CD4-positive, alpha-beta T cell (primary cell): ENCODE measurements at regions not wholly inside any gene's neighbourhood (a gene's known extent, or its start where the extent isn't known, plus 50 kb on each side); places are given as distances from the start of the nearest gene placed in this dataset.

Experiments used
- ATAC-seq: fragments of 200-7000 bp; cut with Tn5 transposase; one replicate; pipeline ENCODE4 v1.10.0; 2022; ENCODE audit warnings: mild to moderate bottlenecking; ENCODE audit not compliant: poor library complexity
- CTCF ChIA-PET: fragments of 350-600 bp; sonication (Branson Sonifier 250); formaldehyde crosslinking; loops from one replicate; lab custom pipeline; 2021; ENCODE audit warnings: antibody characterized with exemption, inconsistent platforms; lab: Charles Lee
- POLR2A ChIA-PET: fragments of 350-600 bp; sonication (Branson Sonifier 250); formaldehyde crosslinking; loops from one replicate; lab custom pipeline; 2021; ENCODE audit warnings: antibody characterized with exemption, inconsistent platforms; lab: Charles Lee
- DNase-seq, 14 experiments: peaks; one replicate each; pipeline ENCODE4 v3.0.0-alpha.2; 2013 to 2020; ENCODE audit warnings: mixed read lengths in 2 of 14
- H3K27ac ChIP-seq, 2 donors: one replicate each; pipeline versions ENCODE4 v1.5.1 to v1.7.0; 2013; ENCODE audit warnings: low read length in 2 of 2, low read depth in 1 of 2, mild to moderate bottlenecking in 1 of 2
- H3K27me3 ChIP-seq, 2 experiments: 1 replicate in 1 of 2; 2 replicates in 1 of 2; pipeline versions ENCODE4 v1.6.1 to v1.7.0; 2013; ENCODE audit warnings: low read length in 2 of 2, control low read depth in 1 of 2, mild to moderate bottlenecking in 1 of 2, moderate library complexity in 1 of 2; ENCODE audit not compliant: insufficient read depth in 2 of 2, control insufficient read depth in 1 of 2
- H3K36me3 ChIP-seq: one replicate; pipeline ENCODE4 v1.6.1; 2013; ENCODE audit warnings: low read length, control low read depth; ENCODE audit not compliant: insufficient read depth
- H3K4me1 ChIP-seq: one replicate; pipeline ENCODE4 v1.6.1; 2013; ENCODE audit warnings: low read length, control low read depth; ENCODE audit not compliant: insufficient read depth
- H3K4me3 ChIP-seq: one replicate; pipeline ENCODE4 v1.5.1; 2013; ENCODE audit warnings: mild to moderate bottlenecking, low read length, moderate library complexity
- H3K9me3 ChIP-seq, 2 experiments: 1 replicate in 1 of 2; 2 replicates in 1 of 2; pipeline versions ENCODE4 v1.6.1 to v1.7.0; 2013; ENCODE audit warnings: low read length in 2 of 2, mild to moderate bottlenecking in 2 of 2, control low read depth in 1 of 2, moderate library complexity in 1 of 2; ENCODE audit not compliant: control insufficient read depth in 1 of 2, insufficient read depth in 1 of 2
- H3K27ac Mint-ChIP-seq: one replicate; pipeline ENCODE4 v1.8.0; 2020; ENCODE audit warnings: mixed read lengths
- H3K27me3 Mint-ChIP-seq: one replicate; pipeline ENCODE4 v1.8.0; 2021; ENCODE audit warnings: mixed read lengths
- H3K36me3 Mint-ChIP-seq: one replicate; pipeline ENCODE4 v1.8.0; 2021; ENCODE audit warnings: low read depth, mixed read lengths
- H3K4me1 Mint-ChIP-seq: one replicate; pipeline ENCODE4 v1.8.0; 2021; ENCODE audit warnings: low read depth, mixed read lengths
- H3K4me3 Mint-ChIP-seq: one replicate; pipeline ENCODE4 v1.8.0; 2020; ENCODE audit warnings: mild to moderate bottlenecking, mixed read lengths
- H3K9me3 Mint-ChIP-seq: one replicate; pipeline ENCODE4 v1.8.0; 2020; ENCODE audit warnings: mixed read lengths
- CTCF ChIP-seq: fragments of 200-600 bp; IDR thresholded peaks from one replicate; pipeline ENCODE4 v1.8.0; 2022; ENCODE audit warnings: antibody characterized with exemption, mild to moderate bottlenecking
- intact Hi-C, 2 experiments: fragments of 100-400 bp; cut with DNase I in 1 of 2; cut with micrococcal nuclease in 1 of 2; formaldehyde crosslinking; loops; one replicate each; pipeline versions ENCODE4 v1.15.1 to v1.9.0; 2023 to 2025; cut with DNase I, micrococcal nuclease

- Mint-ChIP-seq H3K4me3 (no peak overlapping the region), H3K36me3 (no peaks in the 10 kb centered on the region), H3K27ac (no peak overlapping the region), H3K27me3 (no peaks in the 10 kb centered on the region), H3K9me3 (no peaks in the 10 kb centered on the region), H3K4me1 (no peaks in the 10 kb centered on the region)
- POLR2A ChIA-PET, result no interaction called here
- no peaks in the 10 kb centered on the region for H3K9me3 ChIP-seq
- H3K27ac ChIP-seq, result no peak overlapping the region
- H3K36me3 ChIP-seq, result no peaks in the 10 kb centered on the region
- no peak for TF ChIP-seq CTCF
- intact Hi-C loops, result no loop called here
- H3K27me3 ChIP-seq, result no peaks in the 10 kb centered on the region
- no peaks in the 10 kb centered on the region for H3K4me1 ChIP-seq
- ATAC-seq (no peak), DNase-seq (no peak)
- CTCF ChIA-PET, result no interaction called here
- H3K4me3 ChIP-seq, result no peak overlapping the region
Measured at GRCh38 chr3:30124435-30125370, 481.7 kb upstream of the TGFBR2 start.

GRCh38 chr3:30129765-30130164 lies 476.6 kb upstream of the TGFBR2 start:
- CTCF ChIA-PET, result no interaction called here
- H3K9me3 Mint-ChIP-seq, result no peaks in the 10 kb centered on the region
- no peak for ATAC-seq
- Histone ChIP-seq H3K4me3 (no peak overlapping the region), H3K4me1 (no peaks in the 10 kb centered on the region), H3K9me3 (no peaks in the 10 kb centered on the region), H3K36me3 (no peaks in the 10 kb centered on the region), H3K27me3 (no peaks in the 10 kb centered on the region), H3K27ac (no peak overlapping the region)
- intact Hi-C loops, result no loop called here
- no peak for DNase-seq
- POLR2A ChIA-PET, result no interaction called here
- H3K36me3 Mint-ChIP-seq, result no peaks in the 10 kb centered on the region
- H3K4me3 Mint-ChIP-seq, result no peak overlapping the region
- no peak overlapping the region for H3K27ac Mint-ChIP-seq
- peaks cover 5% of the 10 kb centered on the region for H3K4me1 Mint-ChIP-seq
- no peak for TF ChIP-seq CTCF
- H3K27me3 Mint-ChIP-seq, result no peaks in the 10 kb centered on the region

- no peak overlapping the region for H3K4me3 Mint-ChIP-seq
- peaks cover 5% of the 10 kb centered on the region for H3K4me1 Mint-ChIP-seq
- H3K9me3 Mint-ChIP-seq, result no peaks in the 10 kb centered on the region
- CTCF ChIA-PET, result no interaction called here
- ATAC-seq, result no peak
- Histone ChIP-seq H3K9me3 (no peaks in the 10 kb centered on the region), H3K4me1 (no peaks in the 10 kb centered on the region), H3K27ac (no peak overlapping the region), H3K36me3 (no peaks in the 10 kb centered on the region), H3K27me3 (no peaks in the 10 kb centered on the region), H3K4me3 (no peak overlapping the region)
- H3K27me3 Mint-ChIP-seq, result peaks cover 4% of the 10 kb centered on the region
- H3K27ac Mint-ChIP-seq, result no peak overlapping the region
- no peak for DNase-seq
- TF ChIP-seq CTCF, result no peak
- intact Hi-C loops, result no loop called here
- H3K36me3 Mint-ChIP-seq, result no peaks in the 10 kb centered on the region
- POLR2A ChIA-PET, result no interaction called here
Measured at GRCh38 chr3:30130391-30130790, 476.0 kb upstream of the TGFBR2 start.
